OCI-LY7 (cell line): ENCODE measurements at regions not wholly inside any gene's neighbourhood (a gene's known extent, or its start where the extent isn't known, plus 50 kb on each side); places are given as distances from the start of the nearest gene placed in this dataset.

ENCODE experiments used
- BruUV-seq: library from RNA; stranded (reverse); fragments of 400-500 nt; replicated peaks from 2 replicates; lab custom pipeline; 2021; lab: Mats Ljungman, UMichigan
- CTCF ChIA-PET: fragments of 300-600 bp; sonication (Branson Sonifier 250); formaldehyde crosslinking; loops from one replicate; lab custom pipeline; 2022; ENCODE audit warnings: antibody characterized with exemption; ENCODE audit not compliant: unreplicated experiment; lab: Charles Lee
- POLR2A ChIA-PET: fragments of 300-600 bp; sonication (Branson Sonifier 250); formaldehyde crosslinking; loops from one replicate; lab custom pipeline; 2022; ENCODE audit warnings: antibody characterized with exemption; lab: Charles Lee
- DNase-seq: peaks from one replicate; pipeline ENCODE4 v3.0.0-alpha.2; 2015; ENCODE audit warnings: low spot score
- H2AFZ ChIP-seq: fragments of 200-600 bp; sonication (generic), shearing (Covaris generic); 2 replicates; pipeline ENCODE4 v1.6.1; 2014; ENCODE audit warnings: mild to moderate bottlenecking, antibody characterized with exemption, low read length, moderate library complexity
- H3K27ac ChIP-seq: fragments of 200-600 bp; sonication (generic); 2 replicates; pipeline ENCODE4 v1.5.1; 2014; ENCODE audit warnings: mixed run types, low read depth, mild to moderate bottlenecking, moderate library complexity, low read length, inconsistent platforms; ENCODE audit not compliant: poor library complexity, severe bottlenecking
- H3K36me3 ChIP-seq: fragments of 200-600 bp; sonication (generic); 2 replicates; pipeline ENCODE4 v1.6.1; 2014; ENCODE audit warnings: mild to moderate bottlenecking, antibody characterized with exemption, low read length, moderate library complexity, mixed read lengths; ENCODE audit not compliant: insufficient read depth
- H3K4me1 ChIP-seq: fragments of 200-600 bp; sonication (generic); 2 replicates; pipeline ENCODE4 v1.5.1; 2014; ENCODE audit warnings: mild to moderate bottlenecking, low read length; ENCODE audit not compliant: insufficient read depth, poor library complexity, severe bottlenecking
- H3K4me2 ChIP-seq: fragments of 200-600 bp; sonication (generic); 2 replicates; pipeline ENCODE4 v1.6.1; 2014; ENCODE audit warnings: mild to moderate bottlenecking, low read length
- H3K4me3 ChIP-seq: fragments of 200-600 bp; sonication (generic); 2 replicates; pipeline ENCODE4 v1.5.1; 2014; ENCODE audit warnings: mild to moderate bottlenecking, low read depth, low read length; ENCODE audit not compliant: poor library complexity, severe bottlenecking
- H3K79me2 ChIP-seq: fragments of 200-600 bp; sonication (generic); 2 replicates; pipeline ENCODE4 v1.6.1; 2016; ENCODE audit warnings: low read depth, mild to moderate bottlenecking, low read length, moderate library complexity, mixed read lengths; ENCODE audit not compliant: insufficient read depth
- H3K9me2 ChIP-seq: fragments of 200-600 bp; sonication (generic); 2 replicates; pipeline ENCODE4 v1.6.1; 2016; ENCODE audit warnings: mild to moderate bottlenecking, low read length, mixed read lengths; ENCODE audit not compliant: insufficient read depth
- H3K9me3 ChIP-seq: fragments of 200-600 bp; sonication (generic); 2 replicates; pipeline ENCODE4 v1.6.1; 2014; ENCODE audit warnings: mild to moderate bottlenecking, mixed run types, low read length, mixed read lengths
- H4K20me1 ChIP-seq: fragments of 200-600 bp; sonication (generic); 2 replicates; pipeline ENCODE4 v1.6.1; 2014; ENCODE audit warnings: mild to moderate bottlenecking, antibody characterized with exemption, low read length, moderate library complexity, mixed read lengths; ENCODE audit not compliant: insufficient read depth
- EZH2phosphoT487 ChIP-seq: fragments of 200-600 bp; sonication (generic); IDR thresholded peaks from 2 replicates; pipeline ENCODE4 v1.6.1; 2018; ENCODE audit warnings: low read depth, borderline replicate concordance, mild to moderate bottlenecking, mixed run types, antibody characterized with exemption, low read length, moderate library complexity, mixed read lengths
- intact Hi-C: fragments of 100-400 bp; cut with micrococcal nuclease; formaldehyde crosslinking; loops from one replicate; pipeline ENCODE4 v1.10.0; 2022; ENCODE audit not compliant: unreplicated experiment
- TF ChIP-seq, protein P1 (sequence below): fragments of 200-600 bp; sonication (generic); conservative IDR thresholded peaks from 2 replicates; pipeline ENCODE4 v1.5.1; 2014; ENCODE audit warnings: mild to moderate bottlenecking, antibody characterized with exemption, low read length, moderate library complexity, mixed read lengths

DNA sequence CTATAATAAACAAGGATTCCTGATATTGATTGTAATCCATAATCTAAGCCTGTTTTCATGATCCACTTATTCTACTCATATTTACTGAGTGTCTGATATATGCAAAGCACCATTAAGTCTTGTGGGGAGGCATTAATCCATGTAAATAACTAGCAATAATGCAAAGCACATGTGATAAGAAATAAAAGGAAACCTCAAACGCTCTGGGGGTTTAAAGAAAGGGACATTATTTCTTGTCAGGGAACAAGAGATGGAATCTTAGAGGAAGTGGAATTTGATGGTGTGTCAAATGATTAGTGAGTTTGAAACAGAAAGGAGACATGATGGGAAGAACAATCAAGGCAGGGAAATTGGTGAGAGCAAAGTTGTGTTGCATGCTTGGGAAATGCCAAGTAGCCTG is 57.4 kb upstream of the FLT1 start:
- H3K9me2 ChIP-seq, result no peaks in the 10 kb centered on the region
- DNase-seq, result no peak
- TF ChIP-seq, protein P1, sequence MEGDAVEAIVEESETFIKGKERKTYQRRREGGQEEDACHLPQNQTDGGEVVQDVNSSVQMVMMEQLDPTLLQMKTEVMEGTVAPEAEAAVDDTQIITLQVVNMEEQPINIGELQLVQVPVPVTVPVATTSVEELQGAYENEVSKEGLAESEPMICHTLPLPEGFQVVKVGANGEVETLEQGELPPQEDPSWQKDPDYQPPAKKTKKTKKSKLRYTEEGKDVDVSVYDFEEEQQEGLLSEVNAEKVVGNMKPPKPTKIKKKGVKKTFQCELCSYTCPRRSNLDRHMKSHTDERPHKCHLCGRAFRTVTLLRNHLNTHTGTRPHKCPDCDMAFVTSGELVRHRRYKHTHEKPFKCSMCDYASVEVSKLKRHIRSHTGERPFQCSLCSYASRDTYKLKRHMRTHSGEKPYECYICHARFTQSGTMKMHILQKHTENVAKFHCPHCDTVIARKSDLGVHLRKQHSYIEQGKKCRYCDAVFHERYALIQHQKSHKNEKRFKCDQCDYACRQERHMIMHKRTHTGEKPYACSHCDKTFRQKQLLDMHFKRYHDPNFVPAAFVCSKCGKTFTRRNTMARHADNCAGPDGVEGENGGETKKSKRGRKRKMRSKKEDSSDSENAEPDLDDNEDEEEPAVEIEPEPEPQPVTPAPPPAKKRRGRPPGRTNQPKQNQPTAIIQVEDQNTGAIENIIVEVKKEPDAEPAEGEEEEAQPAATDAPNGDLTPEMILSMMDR, result no peak
- TF ChIP-seq EZH2phosphoT487, result no peak
- intact Hi-C loops, result no loop called here
- no peaks in the 10 kb centered on the region for H3K9me3 ChIP-seq
- no peaks in the 10 kb centered on the region for H4K20me1 ChIP-seq
- POLR2A ChIA-PET, result no interaction called here
- CTCF ChIA-PET, result no interaction called here
- no peak overlapping the region for H2AFZ ChIP-seq
- no peaks in the 10 kb centered on the region for H3K36me3 ChIP-seq
- H3K4me1 ChIP-seq, result no peaks in the 10 kb centered on the region
- no peaks in the 10 kb centered on the region for H3K79me2 ChIP-seq
- no peak overlapping the region for H3K4me2 ChIP-seq
- no TSS peak for BruUV-seq
- no peak overlapping the region for H3K27ac ChIP-seq
- H3K4me3 ChIP-seq, result no peak overlapping the region

DNA sequence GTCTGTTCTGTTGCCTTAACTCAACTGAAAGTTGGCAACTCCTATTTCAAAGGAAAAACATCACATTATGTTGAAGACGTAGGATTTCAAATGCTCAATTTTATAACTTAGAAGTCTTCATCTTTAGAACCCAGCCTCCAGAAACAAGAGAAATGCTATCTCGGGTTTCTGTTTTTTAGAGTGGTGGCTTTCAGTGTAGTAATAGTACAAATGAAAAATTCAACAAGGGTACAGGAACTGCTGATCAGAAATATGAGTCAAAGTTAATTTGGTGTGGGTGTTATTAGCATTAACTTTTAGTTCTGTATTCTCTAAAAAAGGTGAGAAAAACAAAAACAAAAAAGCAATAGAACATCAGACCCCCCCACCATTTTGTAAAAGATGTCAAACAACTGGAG is 56.6 kb upstream of the FLT1 start:
- Histone ChIP-seq H2AFZ (no peak overlapping the region), H3K4me3 (no peak overlapping the region), H3K4me1 (no peaks in the 10 kb centered on the region), H3K27ac (no peak overlapping the region), H3K9me3 (no peaks in the 10 kb centered on the region), H3K79me2 (no peaks in the 10 kb centered on the region), H3K9me2 (no peaks in the 10 kb centered on the region), H4K20me1 (no peaks in the 10 kb centered on the region), H3K36me3 (no peaks in the 10 kb centered on the region), H3K4me2 (no peak overlapping the region)
- TF ChIP-seq, protein P1, result no peak
- intact Hi-C loops, result no loop called here
- BruUV-seq, result no TSS peak
- ChIA-PET POLR2A (no interaction called here), CTCF (no interaction called here)
- DNase-seq, result no peak

DNA sequence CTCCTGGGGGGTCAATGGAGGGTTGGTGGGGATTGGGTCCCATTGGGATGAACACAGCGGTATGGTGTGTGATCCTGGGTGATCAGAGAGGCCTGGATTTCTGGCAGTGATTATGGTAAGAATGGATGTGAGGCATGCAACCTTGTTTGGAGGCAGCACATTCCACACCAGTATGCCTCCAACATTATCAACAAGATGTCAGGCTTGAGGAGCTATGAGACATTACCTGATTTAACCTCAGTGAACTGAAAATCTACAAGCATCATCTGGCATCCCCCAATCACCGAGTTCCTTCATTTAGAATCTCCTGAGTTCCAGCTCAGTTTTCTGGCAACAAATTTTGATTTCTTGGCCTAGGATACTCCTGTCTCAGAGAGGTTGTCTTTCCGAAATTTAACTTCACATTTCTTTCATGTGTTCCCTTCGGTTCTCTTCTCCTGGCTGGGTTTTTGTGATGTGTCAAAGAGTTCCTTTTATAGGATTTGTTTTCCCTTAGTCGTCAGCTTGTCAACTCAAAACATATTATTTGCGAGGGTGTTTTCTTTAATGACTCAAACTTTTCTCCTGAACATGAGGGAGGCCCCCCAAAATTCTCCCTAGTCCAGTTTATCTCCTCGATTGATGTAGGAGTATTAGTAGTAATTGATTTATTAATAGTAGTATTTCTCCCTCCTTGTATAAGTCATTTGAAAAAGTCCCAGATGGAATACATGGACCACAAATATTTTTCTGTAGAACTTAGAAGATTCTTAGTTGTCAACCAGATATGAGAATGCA is 56.0 kb upstream of the FLT1 start:
- Histone ChIP-seq H3K27ac (no peak overlapping the region), H3K9me2 (no peaks in the 10 kb centered on the region), H3K4me2 (no peak overlapping the region), H2AFZ (no peak overlapping the region), H3K36me3 (no peaks in the 10 kb centered on the region), H3K79me2 (no peaks in the 10 kb centered on the region), H3K4me3 (no peak overlapping the region), H3K4me1 (no peaks in the 10 kb centered on the region), H4K20me1 (no peaks in the 10 kb centered on the region), H3K9me3 (no peaks in the 10 kb centered on the region)
- TF ChIP-seq, protein P1, result no peak
- no peak for TF ChIP-seq EZH2phosphoT487
- ChIA-PET POLR2A (no interaction called here), CTCF (no interaction called here)
- no peak for DNase-seq
- intact Hi-C loops, result no loop called here
- no TSS peak for BruUV-seq
